ENCODE measurements at regions not wholly inside any gene's neighbourhood (a gene's known extent, or its start where the extent isn't known, plus 50 kb on each side); places are given as distances from the start of the nearest gene placed in this dataset.
"Not testable (repeated sequence)": the region's sequence is repeated elsewhere in the genome, so short reads cannot be mapped to it uniquely, and the experiment has no call there.

GRCh38 chrX:39277685-39278390 lies 476.6 kb downstream of the MID1IP1 start:
- not testable (repeated sequence) for H3K4me2 ChIP-seq (ENCODE audit: low read depth, low read length, poor library complexity, severe bottlenecking); H3K27ac ChIP-seq (ENCODE audit: low read length); H3K4me3 ChIP-seq (ENCODE audit: low read length); H3K9me3 ChIP-seq (ENCODE audit: low read length); H3K79me2 ChIP-seq (ENCODE audit: low read length); H3K27me3 ChIP-seq (ENCODE audit: low read length); H3K9ac ChIP-seq (ENCODE audit: low read length); H2AFZ ChIP-seq (ENCODE audit: low read length); H3K9me2 ChIP-seq (replicated peaks; ENCODE audit: insufficient read depth, low read length); DNase-seq; H4K20me1 ChIP-seq (ENCODE audit: insufficient read depth, low read depth, low read length); H3K4me1 ChIP-seq (ENCODE audit: low read length); H3K36me3 ChIP-seq (ENCODE audit: insufficient read depth, low read length)

GRCh38 chrX:39283239-39283638 lies 482.0 kb downstream of the MID1IP1 start:
- Histone ChIP-seq H3K9ac (ENCODE audit: low read length) (no peak overlapping the region), H3K9me3 (ENCODE audit: low read length) (peaks cover 15% of the 10 kb centered on the region), H3K27me3 (ENCODE audit: low read length) (no peaks in the 10 kb centered on the region), H3K4me2 (ENCODE audit: low read depth, low read length, poor library complexity, severe bottlenecking) (no peak overlapping the region), H3K9me2 (replicated peaks; ENCODE audit: insufficient read depth, low read length) (no peaks in the 10 kb centered on the region), H3K4me3 (ENCODE audit: low read length) (no peak overlapping the region), H3K27ac (ENCODE audit: low read length) (no peak overlapping the region), H4K20me1 (ENCODE audit: insufficient read depth, low read depth, low read length) (no peaks in the 10 kb centered on the region), H3K79me2 (ENCODE audit: low read length) (no peaks in the 10 kb centered on the region), H2AFZ (ENCODE audit: low read length) (no peak overlapping the region), H3K4me1 (ENCODE audit: low read length) (no peaks in the 10 kb centered on the region), H3K36me3 (ENCODE audit: insufficient read depth, low read length) (no peaks in the 10 kb centered on the region)
- no peak for DNase-seq

DNA sequence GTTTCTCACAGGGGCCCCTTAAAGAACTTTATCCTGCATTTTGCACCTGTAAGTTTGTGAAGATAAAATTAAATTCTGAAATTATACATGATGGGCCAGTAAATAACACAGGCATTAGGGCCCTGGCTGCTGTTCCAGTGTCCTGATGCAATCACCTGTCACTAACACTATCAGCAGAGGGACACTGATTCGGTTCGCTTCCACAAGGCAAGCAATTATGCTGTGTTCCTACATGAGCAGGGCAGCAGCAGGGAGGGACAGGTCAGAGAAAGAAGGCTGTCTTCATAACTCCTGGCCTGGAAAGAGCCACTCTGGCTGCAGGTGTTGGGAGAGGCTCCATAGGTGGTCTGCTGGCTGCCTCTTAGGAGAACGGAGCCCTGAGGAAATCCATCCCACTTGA lies 487.3 kb downstream of the MID1IP1 start:
- no peak overlapping the region for H3K4me3 ChIP-seq (ENCODE audit: low read length)
- no peak overlapping the region for H2AFZ ChIP-seq (ENCODE audit: low read length)
- no peak overlapping the region for H3K9ac ChIP-seq (ENCODE audit: low read length)
- DNase-seq, result no peak
- H3K4me1 ChIP-seq (ENCODE audit: low read length), result no peaks in the 10 kb centered on the region
- H3K79me2 ChIP-seq (ENCODE audit: low read length), result no peaks in the 10 kb centered on the region
- no peak overlapping the region for H3K27ac ChIP-seq (ENCODE audit: low read length)
- H3K4me2 ChIP-seq (ENCODE audit: low read depth, low read length, poor library complexity, severe bottlenecking), result no peak overlapping the region
- peaks cover 8% of the 10 kb centered on the region for H3K9me3 ChIP-seq (ENCODE audit: low read length)
- H3K36me3 ChIP-seq (ENCODE audit: insufficient read depth, low read length), result no peaks in the 10 kb centered on the region
- no peaks in the 10 kb centered on the region for H3K9me2 ChIP-seq (replicated peaks; ENCODE audit: insufficient read depth, low read length)
- no peaks in the 10 kb centered on the region for H4K20me1 ChIP-seq (ENCODE audit: insufficient read depth, low read depth, low read length)
- no peaks in the 10 kb centered on the region for H3K27me3 ChIP-seq (ENCODE audit: low read length)

DNA sequence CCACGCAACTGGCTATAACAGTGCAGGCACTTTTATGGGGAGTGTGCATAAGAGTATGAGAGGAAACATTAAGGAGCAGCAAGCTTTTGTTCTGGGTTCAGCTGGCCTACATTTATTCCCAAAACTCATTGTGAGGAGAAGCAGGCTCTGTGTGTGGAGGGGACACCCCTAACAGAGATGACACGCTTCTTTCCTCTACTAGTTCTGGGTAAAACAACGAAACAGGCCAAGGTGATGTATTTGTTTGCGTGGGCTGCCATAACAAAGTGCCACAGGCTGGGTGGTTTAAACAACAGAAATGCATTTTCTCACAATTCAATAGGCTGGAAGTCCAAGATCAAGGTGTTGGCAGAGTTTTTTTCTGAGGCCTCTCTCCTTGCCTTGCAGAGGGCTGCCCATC lies 488.6 kb downstream of the MID1IP1 start:
- no peak for DNase-seq
- Histone ChIP-seq H3K36me3 (ENCODE audit: insufficient read depth, low read length) (no peaks in the 10 kb centered on the region), H3K9me3 (ENCODE audit: low read length) (no peaks in the 10 kb centered on the region), H2AFZ (ENCODE audit: low read length) (no peak overlapping the region), H3K9me2 (replicated peaks; ENCODE audit: insufficient read depth, low read length) (no peaks in the 10 kb centered on the region), H3K4me2 (ENCODE audit: low read depth, low read length, poor library complexity, severe bottlenecking) (no peak overlapping the region), H4K20me1 (ENCODE audit: insufficient read depth, low read depth, low read length) (no peaks in the 10 kb centered on the region), H3K4me3 (ENCODE audit: low read length) (no peak overlapping the region), H3K27ac (ENCODE audit: low read length) (no peak overlapping the region), H3K27me3 (ENCODE audit: low read length) (no peaks in the 10 kb centered on the region), H3K4me1 (ENCODE audit: low read length) (no peaks in the 10 kb centered on the region), H3K79me2 (ENCODE audit: low read length) (no peaks in the 10 kb centered on the region), H3K9ac (ENCODE audit: low read length) (no peak overlapping the region)

DNA sequence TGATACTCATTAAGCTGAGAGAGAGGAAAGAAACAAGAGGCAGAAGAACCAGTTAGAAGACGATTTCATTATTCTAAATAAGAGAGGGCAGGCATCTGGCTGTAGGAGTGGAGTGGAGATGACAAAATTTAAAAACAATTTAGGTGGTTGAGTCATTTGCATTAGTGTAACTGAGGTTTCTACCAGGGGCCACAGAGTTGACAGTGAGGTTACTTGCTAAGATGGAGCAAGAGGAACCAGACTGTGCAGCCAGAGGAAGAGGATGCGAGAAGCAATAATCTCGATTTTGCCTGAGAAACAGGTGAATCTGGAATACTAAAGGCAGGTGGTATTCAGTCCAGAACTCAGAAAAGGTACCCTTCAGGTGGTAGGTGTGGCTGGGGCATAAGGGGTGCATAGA lies 491.9 kb downstream of the MID1IP1 start:
- Histone ChIP-seq H3K79me2 (ENCODE audit: low read length) (no peaks in the 10 kb centered on the region), H2AFZ (ENCODE audit: low read length) (no peak overlapping the region), H3K9ac (ENCODE audit: low read length) (no peak overlapping the region), H3K36me3 (ENCODE audit: insufficient read depth, low read length) (no peaks in the 10 kb centered on the region), H3K4me1 (ENCODE audit: low read length) (no peaks in the 10 kb centered on the region), H3K27me3 (ENCODE audit: low read length) (no peaks in the 10 kb centered on the region), H3K9me3 (ENCODE audit: low read length) (no peaks in the 10 kb centered on the region), H3K27ac (ENCODE audit: low read length) (no peak overlapping the region), H4K20me1 (ENCODE audit: insufficient read depth, low read depth, low read length) (no peaks in the 10 kb centered on the region), H3K4me3 (ENCODE audit: low read length) (no peak overlapping the region), H3K9me2 (replicated peaks; ENCODE audit: insufficient read depth, low read length) (no peaks in the 10 kb centered on the region), H3K4me2 (ENCODE audit: low read depth, low read length, poor library complexity, severe bottlenecking) (no peak overlapping the region)
- DNase-seq, result no peak

GRCh38 chrX:39296472-39296871 lies 495.2 kb downstream of the MID1IP1 start:
- Histone ChIP-seq H4K20me1 (ENCODE audit: insufficient read depth, low read depth, low read length) (no peaks in the 10 kb centered on the region), H2AFZ (ENCODE audit: low read length) (no peak overlapping the region), H3K36me3 (ENCODE audit: insufficient read depth, low read length) (no peaks in the 10 kb centered on the region), H3K4me2 (ENCODE audit: low read depth, low read length, poor library complexity, severe bottlenecking) (no peak overlapping the region), H3K27me3 (ENCODE audit: low read length) (no peaks in the 10 kb centered on the region), H3K4me1 (ENCODE audit: low read length) (no peaks in the 10 kb centered on the region), H3K4me3 (ENCODE audit: low read length) (no peak overlapping the region), H3K79me2 (ENCODE audit: low read length) (no peaks in the 10 kb centered on the region), H3K9me3 (ENCODE audit: low read length) (no peaks in the 10 kb centered on the region), H3K9ac (ENCODE audit: low read length) (no peak overlapping the region), H3K9me2 (replicated peaks; ENCODE audit: insufficient read depth, low read length) (no peaks in the 10 kb centered on the region), H3K27ac (ENCODE audit: low read length) (no peak overlapping the region)
- DNase-seq, result no peak

GRCh38 chrX:39298821-39299220 lies 497.6 kb downstream of the MID1IP1 start:
- Histone ChIP-seq H3K4me2 (ENCODE audit: low read depth, low read length, poor library complexity, severe bottlenecking) (no peak overlapping the region), H3K27me3 (ENCODE audit: low read length) (no peaks in the 10 kb centered on the region), H3K9me3 (ENCODE audit: low read length) (no peaks in the 10 kb centered on the region), H3K4me3 (ENCODE audit: low read length) (no peak overlapping the region), H3K9me2 (replicated peaks; ENCODE audit: insufficient read depth, low read length) (no peaks in the 10 kb centered on the region), H3K9ac (ENCODE audit: low read length) (no peak overlapping the region), H3K36me3 (ENCODE audit: insufficient read depth, low read length) (no peaks in the 10 kb centered on the region), H3K4me1 (ENCODE audit: low read length) (no peaks in the 10 kb centered on the region), H3K27ac (ENCODE audit: low read length) (no peak overlapping the region), H4K20me1 (ENCODE audit: insufficient read depth, low read depth, low read length) (no peaks in the 10 kb centered on the region), H2AFZ (ENCODE audit: low read length) (no peak overlapping the region), H3K79me2 (ENCODE audit: low read length) (no peaks in the 10 kb centered on the region)
- DNase-seq, result no peak

- H4K20me1 ChIP-seq (ENCODE audit: insufficient read depth, low read depth, low read length), result no peaks in the 10 kb centered on the region
- no peak for DNase-seq
- H3K27ac ChIP-seq (ENCODE audit: low read length), result no peak overlapping the region
- no peaks in the 10 kb centered on the region for H3K9me2 ChIP-seq (replicated peaks; ENCODE audit: insufficient read depth, low read length)
- no peak overlapping the region for H3K4me2 ChIP-seq (ENCODE audit: low read depth, low read length, poor library complexity, severe bottlenecking)
- H3K79me2 ChIP-seq (ENCODE audit: low read length), result no peaks in the 10 kb centered on the region
- H3K4me1 ChIP-seq (ENCODE audit: low read length), result no peaks in the 10 kb centered on the region
- no peak overlapping the region for H3K9ac ChIP-seq (ENCODE audit: low read length)
- H3K4me3 ChIP-seq (ENCODE audit: low read length), result no peak overlapping the region
- no peaks in the 10 kb centered on the region for H3K9me3 ChIP-seq (ENCODE audit: low read length)
- no peaks in the 10 kb centered on the region for H3K27me3 ChIP-seq (ENCODE audit: low read length)
- no peak overlapping the region for H2AFZ ChIP-seq (ENCODE audit: low read length)
- H3K36me3 ChIP-seq (ENCODE audit: insufficient read depth, low read length), result no peaks in the 10 kb centered on the region
These were observed 498.4 kb downstream of the MID1IP1 start for GRCh38 chrX:39299615-39300014.

GRCh38 chrX:39301036-39301435 lies 499.8 kb downstream of the MID1IP1 start:
- no peaks in the 10 kb centered on the region for H3K9me3 ChIP-seq (ENCODE audit: low read length)
- no peaks in the 10 kb centered on the region for H3K27me3 ChIP-seq (ENCODE audit: low read length)

More at GRCh38 chrX:39301036-39301435, 499.8 kb downstream of the MID1IP1 start:
- no peak for DNase-seq
- no peaks in the 10 kb centered on the region for H3K36me3 ChIP-seq (ENCODE audit: insufficient read depth, low read length)
- H3K27ac ChIP-seq (ENCODE audit: low read length), result no peak overlapping the region
- no peak overlapping the region for H3K4me2 ChIP-seq (ENCODE audit: low read depth, low read length, poor library complexity, severe bottlenecking)
- H3K4me1 ChIP-seq (ENCODE audit: low read length), result no peaks in the 10 kb centered on the region
- H3K9me2 ChIP-seq (replicated peaks; ENCODE audit: insufficient read depth, low read length), result no peaks in the 10 kb centered on the region
- H4K20me1 ChIP-seq (ENCODE audit: insufficient read depth, low read depth, low read length), result no peaks in the 10 kb centered on the region
- H3K4me3 ChIP-seq (ENCODE audit: low read length), result no peak overlapping the region
- no peaks in the 10 kb centered on the region for H3K79me2 ChIP-seq (ENCODE audit: low read length)
- no peak overlapping the region for H3K9ac ChIP-seq (ENCODE audit: low read length)
- no peak overlapping the region for H2AFZ ChIP-seq (ENCODE audit: low read length)

Measured in Karpas-422 (cell line).